Stomach (tissue), 4 donors: ENCODE measurements at regions not wholly inside any gene's neighbourhood (a gene's known extent, or its start where the extent isn't known, plus 50 kb on each side); places are given as distances from the start of the nearest gene placed in this dataset.

ENCODE experiments used
- POLR2AphosphoS5 ChIP-seq, 3 donors: sonication (generic); formaldehyde crosslinking; IDR thresholded peaks; one replicate each; pipeline ENCODE4 v1.6.1; 2016; ENCODE audit warnings: antibody characterized with exemption in 3 of 3
- TF ChIP-seq, protein P1 (sequence below), 7 experiments: fragments of 450-650 bp in 4 of 7; fragments of 200-600 bp in 3 of 7; sonication (generic) in 3 of 7; IDR thresholded peaks; one replicate each; pipeline ENCODE4 v1.5.1; 2016 to 2019; ENCODE audit warnings: antibody characterized with exemption in 7 of 7, control low read depth in 2 of 7, mild to moderate bottlenecking in 1 of 7

DNA sequence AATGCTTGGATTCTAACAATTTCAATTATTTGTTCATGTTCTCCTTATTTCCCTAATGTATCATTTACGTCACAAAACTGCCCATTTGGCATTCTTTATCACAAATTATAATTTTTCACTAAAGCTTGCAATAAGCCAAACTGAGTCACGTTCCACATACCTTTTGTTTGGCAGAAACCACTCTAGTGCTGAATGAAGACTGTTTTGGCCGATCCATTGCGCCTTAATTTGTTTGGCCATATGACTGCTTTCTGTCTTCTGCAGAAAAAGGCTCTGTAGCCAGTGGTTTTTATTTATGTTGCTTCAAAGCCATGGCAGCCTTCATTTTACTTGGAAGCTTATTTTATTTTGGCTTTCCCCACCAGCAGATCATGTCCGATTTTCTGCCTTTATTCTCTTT, 184.4 kb upstream of the HAND2 start:
- TF ChIP-seq, protein P1, sequence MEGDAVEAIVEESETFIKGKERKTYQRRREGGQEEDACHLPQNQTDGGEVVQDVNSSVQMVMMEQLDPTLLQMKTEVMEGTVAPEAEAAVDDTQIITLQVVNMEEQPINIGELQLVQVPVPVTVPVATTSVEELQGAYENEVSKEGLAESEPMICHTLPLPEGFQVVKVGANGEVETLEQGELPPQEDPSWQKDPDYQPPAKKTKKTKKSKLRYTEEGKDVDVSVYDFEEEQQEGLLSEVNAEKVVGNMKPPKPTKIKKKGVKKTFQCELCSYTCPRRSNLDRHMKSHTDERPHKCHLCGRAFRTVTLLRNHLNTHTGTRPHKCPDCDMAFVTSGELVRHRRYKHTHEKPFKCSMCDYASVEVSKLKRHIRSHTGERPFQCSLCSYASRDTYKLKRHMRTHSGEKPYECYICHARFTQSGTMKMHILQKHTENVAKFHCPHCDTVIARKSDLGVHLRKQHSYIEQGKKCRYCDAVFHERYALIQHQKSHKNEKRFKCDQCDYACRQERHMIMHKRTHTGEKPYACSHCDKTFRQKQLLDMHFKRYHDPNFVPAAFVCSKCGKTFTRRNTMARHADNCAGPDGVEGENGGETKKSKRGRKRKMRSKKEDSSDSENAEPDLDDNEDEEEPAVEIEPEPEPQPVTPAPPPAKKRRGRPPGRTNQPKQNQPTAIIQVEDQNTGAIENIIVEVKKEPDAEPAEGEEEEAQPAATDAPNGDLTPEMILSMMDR (IDR thresholded peaks at IDR 0.05), result no peak
- TF ChIP-seq POLR2AphosphoS5 (IDR thresholded peaks at IDR 0.05), result no peak
